CD4-positive, alpha-beta T cell (primary cell): ENCODE measurements at regions not wholly inside any gene's neighbourhood (a gene's known extent, or its start where the extent isn't known, plus 50 kb on each side); places are given as distances from the start of the nearest gene placed in this dataset.

Experiments
- ATAC-seq: fragments of 200-7000 bp; cut with Tn5 transposase; one replicate; pipeline ENCODE4 v1.10.0; 2022; ENCODE audit warnings: mild to moderate bottlenecking; ENCODE audit not compliant: poor library complexity
- CTCF ChIA-PET: fragments of 350-600 bp; sonication (Branson Sonifier 250); formaldehyde crosslinking; loops from one replicate; lab custom pipeline; 2021; ENCODE audit warnings: antibody characterized with exemption, inconsistent platforms; lab: Charles Lee
- POLR2A ChIA-PET: fragments of 350-600 bp; sonication (Branson Sonifier 250); formaldehyde crosslinking; loops from one replicate; lab custom pipeline; 2021; ENCODE audit warnings: antibody characterized with exemption, inconsistent platforms; lab: Charles Lee
- DNase-seq, 14 experiments: peaks; one replicate each; pipeline ENCODE4 v3.0.0-alpha.2; 2013 to 2020; ENCODE audit warnings: mixed read lengths in 2 of 14
- H3K27ac ChIP-seq, 2 donors: one replicate each; pipeline versions ENCODE4 v1.5.1 to v1.7.0; 2013; ENCODE audit warnings: low read length in 2 of 2, low read depth in 1 of 2, mild to moderate bottlenecking in 1 of 2
- H3K27me3 ChIP-seq, 2 experiments: 1 replicate in 1 of 2; 2 replicates in 1 of 2; pipeline versions ENCODE4 v1.6.1 to v1.7.0; 2013; ENCODE audit warnings: low read length in 2 of 2, control low read depth in 1 of 2, mild to moderate bottlenecking in 1 of 2, moderate library complexity in 1 of 2; ENCODE audit not compliant: insufficient read depth in 2 of 2, control insufficient read depth in 1 of 2
- H3K36me3 ChIP-seq: one replicate; pipeline ENCODE4 v1.6.1; 2013; ENCODE audit warnings: low read length, control low read depth; ENCODE audit not compliant: insufficient read depth
- H3K4me1 ChIP-seq: one replicate; pipeline ENCODE4 v1.6.1; 2013; ENCODE audit warnings: low read length, control low read depth; ENCODE audit not compliant: insufficient read depth
- H3K4me3 ChIP-seq: one replicate; pipeline ENCODE4 v1.5.1; 2013; ENCODE audit warnings: mild to moderate bottlenecking, low read length, moderate library complexity
- H3K9me3 ChIP-seq, 2 experiments: 1 replicate in 1 of 2; 2 replicates in 1 of 2; pipeline versions ENCODE4 v1.6.1 to v1.7.0; 2013; ENCODE audit warnings: low read length in 2 of 2, mild to moderate bottlenecking in 2 of 2, control low read depth in 1 of 2, moderate library complexity in 1 of 2; ENCODE audit not compliant: control insufficient read depth in 1 of 2, insufficient read depth in 1 of 2
- H3K27ac Mint-ChIP-seq: one replicate; pipeline ENCODE4 v1.8.0; 2020; ENCODE audit warnings: mixed read lengths
- H3K27me3 Mint-ChIP-seq: one replicate; pipeline ENCODE4 v1.8.0; 2021; ENCODE audit warnings: mixed read lengths
- H3K36me3 Mint-ChIP-seq: one replicate; pipeline ENCODE4 v1.8.0; 2021; ENCODE audit warnings: low read depth, mixed read lengths
- H3K4me1 Mint-ChIP-seq: one replicate; pipeline ENCODE4 v1.8.0; 2021; ENCODE audit warnings: low read depth, mixed read lengths
- H3K4me3 Mint-ChIP-seq: one replicate; pipeline ENCODE4 v1.8.0; 2020; ENCODE audit warnings: mild to moderate bottlenecking, mixed read lengths
- H3K9me3 Mint-ChIP-seq: one replicate; pipeline ENCODE4 v1.8.0; 2020; ENCODE audit warnings: mixed read lengths
- intact Hi-C, 2 experiments: fragments of 100-400 bp; cut with DNase I in 1 of 2; cut with micrococcal nuclease in 1 of 2; formaldehyde crosslinking; loops; one replicate each; pipeline versions ENCODE4 v1.15.1 to v1.9.0; 2023 to 2025; cut with DNase I, micrococcal nuclease
- TF ChIP-seq, protein P1 (sequence below): fragments of 200-600 bp; IDR thresholded peaks from one replicate; pipeline ENCODE4 v1.8.0; 2022; ENCODE audit warnings: antibody characterized with exemption, mild to moderate bottlenecking

DNA sequence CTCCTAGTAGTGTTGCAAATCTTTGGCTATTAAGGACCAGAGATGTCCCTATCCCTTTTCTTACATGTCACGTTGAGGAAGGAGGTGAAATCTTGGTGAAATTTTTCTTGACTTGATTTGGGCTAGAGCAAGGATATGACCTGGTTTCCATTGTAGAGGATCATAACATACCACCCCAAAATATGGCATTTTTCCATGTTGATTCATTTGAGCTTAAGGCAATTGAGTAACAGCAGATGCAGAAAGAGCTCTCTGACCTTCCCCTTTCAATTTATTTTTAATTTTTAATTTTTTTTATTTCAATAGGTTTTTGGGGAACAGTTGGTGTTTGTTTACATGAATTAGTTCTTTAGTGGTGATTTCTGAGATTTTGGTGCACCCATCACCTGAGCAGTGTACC lies 61.2 kb upstream of the MAP1B start:
- Histone ChIP-seq H3K4me1 (no peaks in the 10 kb centered on the region), H3K27me3 (peaks cover 0 to 4% of the 10 kb centered on the region in 2 experiments), H3K4me3 (no peak overlapping the region), H3K27ac (no peak overlapping the region), H3K9me3 (no peaks in the 10 kb centered on the region), H3K36me3 (no peaks in the 10 kb centered on the region)
- TF ChIP-seq, protein P1, sequence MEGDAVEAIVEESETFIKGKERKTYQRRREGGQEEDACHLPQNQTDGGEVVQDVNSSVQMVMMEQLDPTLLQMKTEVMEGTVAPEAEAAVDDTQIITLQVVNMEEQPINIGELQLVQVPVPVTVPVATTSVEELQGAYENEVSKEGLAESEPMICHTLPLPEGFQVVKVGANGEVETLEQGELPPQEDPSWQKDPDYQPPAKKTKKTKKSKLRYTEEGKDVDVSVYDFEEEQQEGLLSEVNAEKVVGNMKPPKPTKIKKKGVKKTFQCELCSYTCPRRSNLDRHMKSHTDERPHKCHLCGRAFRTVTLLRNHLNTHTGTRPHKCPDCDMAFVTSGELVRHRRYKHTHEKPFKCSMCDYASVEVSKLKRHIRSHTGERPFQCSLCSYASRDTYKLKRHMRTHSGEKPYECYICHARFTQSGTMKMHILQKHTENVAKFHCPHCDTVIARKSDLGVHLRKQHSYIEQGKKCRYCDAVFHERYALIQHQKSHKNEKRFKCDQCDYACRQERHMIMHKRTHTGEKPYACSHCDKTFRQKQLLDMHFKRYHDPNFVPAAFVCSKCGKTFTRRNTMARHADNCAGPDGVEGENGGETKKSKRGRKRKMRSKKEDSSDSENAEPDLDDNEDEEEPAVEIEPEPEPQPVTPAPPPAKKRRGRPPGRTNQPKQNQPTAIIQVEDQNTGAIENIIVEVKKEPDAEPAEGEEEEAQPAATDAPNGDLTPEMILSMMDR = no peak
- DNase-seq (no peak), ATAC-seq (no peak)
- H3K36me3 Mint-ChIP-seq = no peaks in the 10 kb centered on the region
- CTCF ChIA-PET = no interaction called here
- H3K27ac Mint-ChIP-seq = no peak overlapping the region
- peaks cover 11% of the 10 kb centered on the region for H3K9me3 Mint-ChIP-seq
- intact Hi-C loops = no loop called here
- no peaks in the 10 kb centered on the region for H3K4me1 Mint-ChIP-seq
- no peak overlapping the region for H3K4me3 Mint-ChIP-seq
- POLR2A ChIA-PET = no interaction called here
- H3K27me3 Mint-ChIP-seq = peaks cover 52% of the 10 kb centered on the region

DNA sequence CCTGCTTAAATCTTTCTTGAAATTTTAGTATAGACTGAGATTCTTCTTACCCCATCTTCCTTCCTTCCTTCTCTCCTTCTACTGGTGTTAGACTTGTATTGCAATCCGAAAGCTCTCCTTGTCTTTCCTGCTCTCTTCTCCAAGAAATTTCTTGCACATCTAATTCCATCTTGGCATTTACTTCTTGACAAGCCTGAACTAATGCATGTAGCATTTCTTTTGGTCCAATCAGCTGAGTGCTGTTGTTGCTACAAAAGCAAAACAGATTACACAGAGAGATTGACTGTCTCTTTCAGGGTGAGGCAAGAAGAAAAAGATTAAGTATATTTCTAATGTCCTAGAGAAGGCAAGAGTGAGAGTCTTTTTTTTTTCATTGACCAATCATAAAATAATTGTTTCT lies 51.6 kb upstream of the MAP1B start:
- DNase-seq (no peak), ATAC-seq (no peak)
- no peak overlapping the region for H3K4me3 Mint-ChIP-seq
- no peaks in the 10 kb centered on the region for H3K4me1 Mint-ChIP-seq
- no peaks in the 10 kb centered on the region for H3K36me3 Mint-ChIP-seq
- CTCF ChIA-PET = no interaction called here
- no peak overlapping the region for H3K27ac Mint-ChIP-seq
- Histone ChIP-seq H3K36me3 (no peaks in the 10 kb centered on the region), H3K4me1 (no peaks in the 10 kb centered on the region), H3K4me3 (no peak overlapping the region), H3K9me3 (no peaks in the 10 kb centered on the region), H3K27me3 (peaks cover 0 to 2% of the 10 kb centered on the region in 2 experiments), H3K27ac (no peak overlapping the region)
- POLR2A ChIA-PET = no interaction called here
- intact Hi-C loops = no loop called here
- H3K27me3 Mint-ChIP-seq = peaks cover 39% of the 10 kb centered on the region
- TF ChIP-seq, protein P1 = no peak
- no peaks in the 10 kb centered on the region for H3K9me3 Mint-ChIP-seq
